Gastroesophageal sphincter (tissue), 4 donors: ENCODE measurements at regions not wholly inside any gene's neighbourhood (a gene's known extent, or its start where the extent isn't known, plus 50 kb on each side); places are given as distances from the start of the nearest gene placed in this dataset.

Source experiments
- ATAC-seq: fragments of 150-250 bp; one replicate; pipeline ENCODE4 v1.9.1; 2016; ENCODE audit warnings: mild to moderate bottlenecking, moderate library complexity
- H3K27ac ChIP-seq, 4 donors: fragments of 200-600 bp; sonication (generic) in 3 of 4; 1 replicate in 3 of 4; 2 replicates in 1 of 4; pipeline ENCODE4 v1.5.1; 2016 to 2019
- H3K27me3 ChIP-seq: fragments of 200-600 bp; sonication (generic); one replicate; pipeline ENCODE4 v1.5.1; 2019
- H3K36me3 ChIP-seq, 2 donors: fragments of 200-600 bp; sonication (generic); one replicate each; pipeline ENCODE4 v1.5.1; 2019; ENCODE audit warnings: control low read depth in 1 of 2
- H3K4me1 ChIP-seq, 3 donors: fragments of 200-600 bp; sonication (generic); 1 replicate in 2 of 3; 2 replicates in 1 of 3; pipeline ENCODE4 v1.5.1; 2016 to 2019; ENCODE audit warnings: control low read depth in 2 of 3
- H3K4me3 ChIP-seq, 2 donors: fragments of 200-600 bp; sonication (generic); one replicate each; pipeline ENCODE4 v1.5.1; 2019; ENCODE audit warnings: mild to moderate bottlenecking in 1 of 2, moderate library complexity in 1 of 2
- H3K9me3 ChIP-seq, 3 donors: fragments of 200-600 bp; sonication (generic); one replicate each; pipeline ENCODE4 v1.5.1; 2017 to 2019; ENCODE audit warnings: control low read depth in 2 of 3
- EP300 ChIP-seq: sonication (generic); formaldehyde crosslinking; IDR thresholded peaks from one replicate; pipeline ENCODE4 v1.6.1; 2017; ENCODE audit warnings: antibody characterized with exemption, mild to moderate bottlenecking
- POLR2A ChIP-seq, 2 donors: fragments of 450-650 bp; IDR thresholded peaks; one replicate each; pipeline ENCODE4 v1.6.1; 2017; ENCODE audit warnings: antibody characterized with exemption in 2 of 2, mild to moderate bottlenecking in 2 of 2, moderate library complexity in 1 of 2
- POLR2AphosphoS5 ChIP-seq: sonication (generic); formaldehyde crosslinking; IDR thresholded peaks from one replicate; pipeline ENCODE4 v1.6.1; 2017; ENCODE audit warnings: antibody characterized with exemption
- WGBS, 2 donors: methylation state at CpG; one replicate each; pipeline ENCODE4 v1.1.5; 2018; ENCODE audit warnings: low coverage in 1 of 2; 5-methylcytosine and 5-hydroxymethylcytosine counted together
- TF ChIP-seq, protein P1 (sequence below), 4 experiments: fragments of 200-600 bp in 2 of 4; fragments of 450-650 bp in 2 of 4; sonication (generic) in 1 of 4; IDR thresholded peaks; one replicate each; pipeline ENCODE4 v1.5.1; 2017 to 2019; ENCODE audit warnings: antibody characterized with exemption in 4 of 4, mild to moderate bottlenecking in 2 of 4, moderate library complexity in 2 of 4

DNA sequence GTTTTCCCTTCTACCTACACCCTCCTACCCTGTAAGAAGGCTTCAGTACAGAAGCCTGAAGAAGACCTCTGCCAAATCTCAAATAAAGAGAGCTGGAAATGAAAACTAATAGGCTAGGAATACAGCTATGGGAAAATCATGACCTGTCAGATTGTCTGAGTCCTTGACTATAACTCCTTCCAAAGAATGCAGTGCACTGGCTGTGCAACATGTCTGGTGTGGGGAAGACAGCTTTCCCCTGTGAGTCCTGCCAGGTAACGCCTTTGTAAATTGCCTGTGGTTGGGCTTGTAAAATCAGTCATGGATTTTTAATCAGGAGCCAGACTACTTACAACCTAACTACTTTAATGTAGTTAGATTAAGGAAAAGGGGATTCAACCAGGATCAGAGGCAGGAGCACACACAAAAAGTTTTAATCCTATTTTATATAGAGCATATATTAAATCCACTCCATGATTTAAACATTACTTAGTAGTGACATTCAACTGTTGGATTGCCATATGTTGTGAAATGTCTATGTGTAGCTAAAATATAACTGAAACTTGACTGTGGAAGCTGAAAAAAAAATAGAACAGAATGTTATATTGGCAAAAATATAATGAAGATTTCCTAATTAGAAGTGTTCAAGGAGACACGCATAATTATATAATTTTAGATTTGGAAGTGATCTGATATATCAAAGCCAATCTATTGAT is 1667.8 kb downstream of the KCNT2 start:
- ATAC-seq = no peak
- TF ChIP-seq POLR2AphosphoS5 (no peak), EP300 (no peak)
- TF ChIP-seq, protein P1, sequence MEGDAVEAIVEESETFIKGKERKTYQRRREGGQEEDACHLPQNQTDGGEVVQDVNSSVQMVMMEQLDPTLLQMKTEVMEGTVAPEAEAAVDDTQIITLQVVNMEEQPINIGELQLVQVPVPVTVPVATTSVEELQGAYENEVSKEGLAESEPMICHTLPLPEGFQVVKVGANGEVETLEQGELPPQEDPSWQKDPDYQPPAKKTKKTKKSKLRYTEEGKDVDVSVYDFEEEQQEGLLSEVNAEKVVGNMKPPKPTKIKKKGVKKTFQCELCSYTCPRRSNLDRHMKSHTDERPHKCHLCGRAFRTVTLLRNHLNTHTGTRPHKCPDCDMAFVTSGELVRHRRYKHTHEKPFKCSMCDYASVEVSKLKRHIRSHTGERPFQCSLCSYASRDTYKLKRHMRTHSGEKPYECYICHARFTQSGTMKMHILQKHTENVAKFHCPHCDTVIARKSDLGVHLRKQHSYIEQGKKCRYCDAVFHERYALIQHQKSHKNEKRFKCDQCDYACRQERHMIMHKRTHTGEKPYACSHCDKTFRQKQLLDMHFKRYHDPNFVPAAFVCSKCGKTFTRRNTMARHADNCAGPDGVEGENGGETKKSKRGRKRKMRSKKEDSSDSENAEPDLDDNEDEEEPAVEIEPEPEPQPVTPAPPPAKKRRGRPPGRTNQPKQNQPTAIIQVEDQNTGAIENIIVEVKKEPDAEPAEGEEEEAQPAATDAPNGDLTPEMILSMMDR (IDR thresholded peaks at IDR 0.05) = no peak
- no peaks in the 10 kb centered on the region for H3K4me1 ChIP-seq
- 61 to 90% methylated on average over 2 of the region's 2 CpGs for WGBS, 2 donors
- H3K9me3 ChIP-seq = no peaks in the 10 kb centered on the region
- H3K36me3 ChIP-seq = no peaks in the 10 kb centered on the region
- no peak overlapping the region for H3K27ac ChIP-seq
- H3K27me3 ChIP-seq = no peaks in the 10 kb centered on the region
- no peak overlapping the region for H3K4me3 ChIP-seq

DNA sequence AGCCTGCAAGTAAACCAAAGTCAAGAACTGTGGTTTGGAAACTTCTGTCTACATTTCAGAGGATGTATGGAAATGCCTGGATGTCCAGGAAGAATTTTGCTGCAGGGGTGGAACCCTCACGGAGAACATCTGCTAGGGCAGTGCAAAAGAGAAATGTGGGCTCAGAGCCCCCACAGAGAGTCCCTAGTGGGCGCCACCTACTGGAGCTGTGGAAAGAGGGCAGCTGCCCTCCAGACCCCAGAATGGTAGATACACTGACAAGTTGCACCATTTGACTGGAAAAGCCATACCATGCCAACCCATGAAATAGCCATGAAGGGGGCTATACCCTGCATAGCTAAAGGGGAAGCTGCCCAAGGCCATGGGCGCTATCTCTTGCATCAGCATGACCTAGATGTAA is 1672.4 kb downstream of the KCNT2 start:
- no peaks in the 10 kb centered on the region for H3K4me1 ChIP-seq
- 76 to 90% methylated on average over 3 of the region's 3 CpGs for WGBS, 2 donors

DNA sequence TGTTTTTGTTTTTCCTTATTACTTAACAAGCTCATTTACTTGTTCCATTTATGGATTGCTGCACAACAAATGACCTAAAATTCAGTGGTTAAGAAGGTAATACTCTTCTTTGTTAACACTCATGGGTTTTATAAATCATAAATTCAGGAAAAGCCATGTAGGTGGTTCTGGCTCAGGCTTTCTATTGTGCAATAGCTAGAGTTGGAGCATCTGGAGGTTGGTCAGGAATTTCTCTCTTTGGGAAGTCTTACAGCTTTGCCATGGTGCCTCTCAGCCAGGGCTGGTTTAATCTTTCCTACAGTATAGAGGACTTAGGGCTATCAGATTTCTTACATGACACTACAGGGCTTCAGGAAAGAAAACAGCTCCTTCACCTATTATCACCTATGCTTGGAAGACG is 1677.1 kb downstream of the KCNT2 start:
- no peaks in the 10 kb centered on the region for H3K4me1 ChIP-seq
- no peaks in the 10 kb centered on the region for H3K36me3 ChIP-seq
- no peak overlapping the region for H3K27ac ChIP-seq
- no peaks in the 10 kb centered on the region for H3K27me3 ChIP-seq
- no peak for ATAC-seq
- WGBS, 2 donors = 100% methylated on average over 1 of the region's 1 CpG
- TF ChIP-seq, protein P1 (IDR thresholded peaks at IDR 0.05) = no peak
- no peak for TF ChIP-seq POLR2AphosphoS5
- TF ChIP-seq POLR2A (IDR thresholded peaks at IDR 0.05) = no peak
- no peak for TF ChIP-seq EP300
- no peak overlapping the region for H3K4me3 ChIP-seq
- no peaks in the 10 kb centered on the region for H3K9me3 ChIP-seq

More for the DNA sequence above, 1672.4 kb downstream of the KCNT2 start:
- Histone ChIP-seq H3K27me3 (no peaks in the 10 kb centered on the region), H3K36me3 (no peaks in the 10 kb centered on the region), H3K9me3 (no peaks in the 10 kb centered on the region), H3K4me3 (no peak overlapping the region), H3K27ac (no peak overlapping the region)
- ATAC-seq = no peak
- TF ChIP-seq POLR2AphosphoS5 (no peak), EP300 (no peak), POLR2A (IDR thresholded peaks at IDR 0.05) (no peak)
- TF ChIP-seq, protein P1 (IDR thresholded peaks at IDR 0.05) = no peak

DNA sequence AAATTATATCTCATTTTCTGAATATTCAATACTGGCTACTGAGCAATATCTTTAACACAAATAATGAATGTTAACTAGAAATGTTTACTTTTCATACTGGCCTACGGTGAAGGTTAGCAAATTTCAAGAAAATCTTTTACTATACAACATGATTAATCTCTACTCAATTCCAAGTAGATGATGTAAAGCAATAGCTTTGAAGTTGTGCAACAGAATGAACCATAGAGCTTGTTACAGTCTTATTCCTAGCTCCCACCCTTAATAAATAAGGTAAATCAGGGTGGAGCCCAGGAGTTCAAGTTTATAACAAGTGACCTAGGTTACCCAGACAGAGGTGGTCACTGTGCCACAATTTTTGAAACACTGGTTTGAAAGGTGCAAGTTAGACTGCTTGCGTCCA is 1678.1 kb downstream of the KCNT2 start:
- Histone ChIP-seq H3K9me3 (no peaks in the 10 kb centered on the region), H3K36me3 (no peaks in the 10 kb centered on the region), H3K27ac (no peak overlapping the region), H3K27me3 (no peaks in the 10 kb centered on the region), H3K4me1 (no peaks in the 10 kb centered on the region), H3K4me3 (no peak overlapping the region)
- TF ChIP-seq EP300 = no peak
- no peak for TF ChIP-seq POLR2A (IDR thresholded peaks at IDR 0.05)
- TF ChIP-seq, protein P1 (IDR thresholded peaks at IDR 0.05) = no peak
- no peak for TF ChIP-seq POLR2AphosphoS5
- WGBS, 2 donors = 60 to 86% methylated on average over 2 of the region's 2 CpGs
- ATAC-seq = no peak

DNA sequence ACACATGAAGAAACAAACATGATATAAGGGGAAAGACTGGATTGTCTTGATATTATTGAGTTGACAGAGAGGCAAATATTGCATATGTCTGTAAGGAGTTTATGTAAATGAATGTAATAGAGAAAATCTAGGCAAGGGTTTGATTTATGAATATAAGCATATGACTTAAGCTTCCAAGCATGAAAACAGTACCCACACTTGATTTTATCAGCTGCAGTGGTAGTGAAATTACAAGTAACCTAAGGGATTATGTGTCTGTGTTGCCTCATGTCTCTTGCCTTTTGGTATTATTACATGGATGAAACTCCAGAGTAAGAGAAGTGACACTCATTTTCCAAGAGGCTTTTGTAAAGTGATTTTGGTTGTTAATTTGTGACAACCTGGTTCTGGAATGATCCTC is 1678.9 kb downstream of the KCNT2 start:
- H3K4me3 ChIP-seq = no peak overlapping the region
- no peak for TF ChIP-seq POLR2AphosphoS5
- TF ChIP-seq POLR2A (IDR thresholded peaks at IDR 0.05) = no peak
- TF ChIP-seq, protein P1 (IDR thresholded peaks at IDR 0.05) = no peak
- TF ChIP-seq EP300 = no peak
- H3K4me1 ChIP-seq = no peaks in the 10 kb centered on the region
- no peak overlapping the region for H3K27ac ChIP-seq
- ATAC-seq = no peak
- no peaks in the 10 kb centered on the region for H3K36me3 ChIP-seq
- H3K27me3 ChIP-seq = no peaks in the 10 kb centered on the region
- H3K9me3 ChIP-seq = no peaks in the 10 kb centered on the region
